H1 (cell line): ENCODE measurements at regions not wholly inside any gene's neighbourhood (a gene's known extent, or its start where the extent isn't known, plus 50 kb on each side); places are given as distances from the start of the nearest gene placed in this dataset.

ENCODE experiments used
- CTCF ChIA-PET: fragments of 300-600 bp; sonication (Branson Sonifier 250); formaldehyde crosslinking; loops from one replicate; lab custom pipeline; 2021; ENCODE audit not compliant: partially characterized antibody; lab: Charles Lee
- POLR2A ChIA-PET: fragments of 300-600 bp; sonication (Branson Sonifier 250); formaldehyde crosslinking; loops from one replicate; lab custom pipeline; 2021; ENCODE audit warnings: inconsistent platforms; ENCODE audit not compliant: partially characterized antibody; lab: Charles Lee
- DNase-seq, 2 experiments: peaks; one replicate each; pipeline versions ENCODE4 v3.0.0 to v3.0.0-alpha.2; 2010 to 2022; ENCODE audit warnings: low spot score in 2 of 2, low read depth in 1 of 2, mixed read lengths in 1 of 2
- FAIRE-seq: peaks from 2 replicates; lab custom pipeline; 2011; peaks lifted over from hg19 to GRCh38; lab: Jason Lieb, UNC
- H2AFZ ChIP-seq: 2 replicates; pipeline ENCODE4 v1.8.1; 2012; ENCODE audit warnings: low read length, inconsistent platforms
- H2AK5ac ChIP-seq: 2 replicates; pipeline ENCODE4 v1.6.1; 2013; ENCODE audit warnings: low read depth, low read length
- H2BK120ac ChIP-seq: replicated peaks from 2 replicates; pipeline ENCODE3; 2013; ENCODE audit warnings: low read depth, low read length, inconsistent platforms
- H2BK12ac ChIP-seq: 2 replicates; pipeline ENCODE4 v1.6.1; 2013; ENCODE audit warnings: low read depth, low read length
- H2BK15ac ChIP-seq: 2 replicates; pipeline ENCODE4 v1.6.1; 2013; ENCODE audit warnings: low read length
- H2BK20ac ChIP-seq: 2 replicates; pipeline ENCODE4 v1.6.1; 2013; ENCODE audit warnings: low read length
- H2BK5ac ChIP-seq: 2 replicates; pipeline ENCODE4 v1.6.1; 2013; ENCODE audit warnings: low read depth, low read length
- H3K14ac ChIP-seq: 2 replicates; pipeline ENCODE4 v1.6.1; 2013; ENCODE audit warnings: inconsistent platforms; ENCODE audit not compliant: insufficient read length
- H3K18ac ChIP-seq: 2 replicates; pipeline ENCODE4 v1.6.1; 2013; ENCODE audit warnings: low read length; ENCODE audit errors: extremely low read depth
- H3K23ac ChIP-seq: 2 replicates; pipeline ENCODE4 v1.6.1; 2013; ENCODE audit warnings: inconsistent platforms; ENCODE audit not compliant: insufficient read length
- H3K23me2 ChIP-seq: 2 replicates; pipeline ENCODE4 v1.6.1; 2013; ENCODE audit warnings: low read depth, low read length
- H3K27ac ChIP-seq: 2 replicates; pipeline ENCODE4 v1.6.1; 2011; ENCODE audit warnings: low read depth, low read length, inconsistent platforms
- H3K27me3 ChIP-seq, 4 experiments: replicated peaks in 1 of 4; 1 replicate in 1 of 4; 2 replicates in 3 of 4; pipeline versions ENCODE4 v1.6.1 to v1.8.1; 2011 to 2013; ENCODE audit warnings: low read length in 3 of 4, mild to moderate bottlenecking in 3 of 4, inconsistent platforms in 2 of 4, mixed read lengths in 2 of 4, moderate library complexity in 1 of 4; ENCODE audit not compliant: control insufficient read depth in 3 of 4, insufficient read depth in 3 of 4; ENCODE audit errors: extremely low read depth in 1 of 4
- H3K36me3 ChIP-seq, 4 experiments: 2 replicates each; pipeline versions ENCODE4 v1.6.1 to v1.8.1; 2011 to 2013; ENCODE audit warnings: mild to moderate bottlenecking in 4 of 4, low read length in 3 of 4, moderate library complexity in 2 of 4, control low read depth in 1 of 4, inconsistent platforms in 1 of 4; ENCODE audit not compliant: insufficient read depth in 4 of 4, control insufficient read depth in 2 of 4
- H3K4ac ChIP-seq: replicated peaks from 2 replicates; pipeline ENCODE3; 2013; ENCODE audit warnings: low read length, low read depth, mixed read lengths, inconsistent platforms; ENCODE audit not compliant: insufficient read length
- H3K4me1 ChIP-seq, 4 experiments: replicated peaks in 1 of 4; 1 replicate in 1 of 4; 2 replicates in 3 of 4; pipeline versions ENCODE4 v1.6.1 to v1.8.1; 2011 to 2013; ENCODE audit warnings: low read length in 3 of 4, inconsistent platforms in 2 of 4, mixed read lengths in 1 of 4; ENCODE audit not compliant: insufficient read depth in 4 of 4, control insufficient read depth in 3 of 4
- H3K4me2 ChIP-seq, 2 experiments: 2 replicates each; pipeline versions ENCODE4 v1.6.1 to v1.8.1; 2011 to 2013; ENCODE audit warnings: low read depth in 2 of 2, low read length in 2 of 2, control low read depth in 1 of 2, inconsistent platforms in 1 of 2, mild to moderate bottlenecking in 1 of 2; ENCODE audit not compliant: insufficient read depth in 1 of 2
- H3K4me3 ChIP-seq, 4 experiments: fragments of 200-600, 300-600 bp in 1 of 4; sonication (generic), shearing (Covaris generic), sonication (Bioruptor Twin) in 1 of 4; 2 replicates each; pipeline versions ENCODE4 v1.5.1 to v1.8.1; 2011 to 2016; ENCODE audit warnings: low read length in 4 of 4, low read depth in 3 of 4, control low read depth in 2 of 4, inconsistent platforms in 2 of 4, mild to moderate bottlenecking in 2 of 4, mixed read lengths in 1 of 4, moderate library complexity in 1 of 4; ENCODE audit not compliant: insufficient read depth in 2 of 4; ENCODE audit errors: extremely low read depth in 1 of 4
- H3K56ac ChIP-seq: replicated peaks from 2 replicates; pipeline ENCODE3; 2013; ENCODE audit warnings: low read depth, mild to moderate bottlenecking, mixed read lengths, low read length, inconsistent platforms; ENCODE audit not compliant: insufficient read length
- H3K79me1 ChIP-seq: 2 replicates; pipeline ENCODE4 v1.6.1; 2013; ENCODE audit warnings: low read depth, low read length, control low read depth
- H3K79me2 ChIP-seq, 2 experiments: 2 replicates each; pipeline versions ENCODE4 v1.6.1 to v1.8.1; 2012 to 2013; ENCODE audit warnings: low read length in 2 of 2, mild to moderate bottlenecking in 2 of 2, inconsistent platforms in 1 of 2; ENCODE audit not compliant: insufficient read depth in 2 of 2, control insufficient read depth in 1 of 2
- H3K9ac ChIP-seq, 4 experiments: replicated peaks in 1 of 4; 1 replicate in 1 of 4; 2 replicates in 3 of 4; pipeline versions ENCODE4 v1.6.1 to v1.8.1; 2011 to 2013; ENCODE audit warnings: low read depth in 3 of 4, low read length in 3 of 4, control low read depth in 2 of 4, mild to moderate bottlenecking in 2 of 4, moderate library complexity in 2 of 4, inconsistent platforms in 1 of 4; ENCODE audit errors: extremely low read depth in 1 of 4
- H3K9me3 ChIP-seq, 2 experiments: 2 replicates each; pipeline versions ENCODE4 v1.6.1 to v1.8.1; 2012 to 2013; ENCODE audit warnings: mild to moderate bottlenecking in 2 of 2, moderate library complexity in 2 of 2, control low read depth in 1 of 2, inconsistent platforms in 1 of 2, low read depth in 1 of 2, low read length in 1 of 2, mixed read lengths in 1 of 2; ENCODE audit not compliant: insufficient read depth in 2 of 2
- H4K20me1 ChIP-seq, 2 experiments: replicated peaks in 1 of 2; 2 replicates each; pipeline versions ENCODE3 to v1.8.1; 2011 to 2013; ENCODE audit warnings: inconsistent platforms in 2 of 2, low read length in 2 of 2, mild to moderate bottlenecking in 1 of 2; ENCODE audit not compliant: insufficient read depth in 2 of 2, control insufficient read depth in 1 of 2
- H4K5ac ChIP-seq: 2 replicates; pipeline ENCODE4 v1.6.1; 2013; ENCODE audit warnings: low read length, low read depth, mixed read lengths, inconsistent platforms; ENCODE audit not compliant: insufficient read length
- H4K8ac ChIP-seq: 2 replicates; pipeline ENCODE4 v1.8.0; 2013; ENCODE audit warnings: mild to moderate bottlenecking, moderate library complexity, low read length, inconsistent platforms; ENCODE audit not compliant: insufficient read depth; ENCODE audit errors: extremely low read depth
- H4K91ac ChIP-seq: replicated peaks from 2 replicates; pipeline ENCODE3; 2013; ENCODE audit warnings: low read length, mixed read lengths, inconsistent platforms; ENCODE audit not compliant: insufficient read length
- NRF1 ChIP-seq: IDR thresholded peaks from 2 replicates; pipeline ENCODE4 v1.6.1; 2011; ENCODE audit warnings: mild to moderate bottlenecking, low read depth, low read length, improper control_type of control experiment
- RAD21 ChIP-seq, 2 experiments: IDR thresholded peaks in 1 of 2; conservative IDR thresholded peaks in 1 of 2; 2 replicates each; pipeline ENCODE4 v1.6.1; 2011; ENCODE audit warnings: low read depth in 2 of 2, low read length in 2 of 2, improper control_type of control experiment in 1 of 2, inconsistent platforms in 1 of 2, mild to moderate bottlenecking in 1 of 2, moderate library complexity in 1 of 2
- TBP ChIP-seq: IDR thresholded peaks from 2 replicates; pipeline ENCODE4 v1.6.1; 2011; ENCODE audit warnings: low read depth, low read length, improper control_type of control experiment
- TF ChIP-seq, protein P1 (sequence below): IDR thresholded peaks from 2 replicates; pipeline ENCODE4 v1.6.1; 2012; ENCODE audit warnings: inconsistent platforms

- no peak overlapping the region for H3K4me2 ChIP-seq
- TF ChIP-seq RAD21 (IDR thresholded peaks at IDR 0.05 in 1 of 2, conservative IDR thresholded peaks at IDR 0.05 in 1 of 2; ENCODE audit: low read depth in 2 of 2, low read length in 2 of 2) (no peak), NRF1 (no peak), TBP (no peak)
- TF ChIP-seq, protein P1, sequence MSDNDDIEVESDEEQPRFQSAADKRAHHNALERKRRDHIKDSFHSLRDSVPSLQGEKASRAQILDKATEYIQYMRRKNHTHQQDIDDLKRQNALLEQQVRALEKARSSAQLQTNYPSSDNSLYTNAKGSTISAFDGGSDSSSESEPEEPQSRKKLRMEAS: no peak
Measured at GRCh38 chr14:86714575-86714974, 1184.6 kb downstream of the FLRT2 start.

More at GRCh38 chr14:86714575-86714974, 1184.6 kb downstream of the FLRT2 start:
- ChIA-PET CTCF (interaction anchor here (1.7 kb wide), 1 partner anchor 26 kb away, joined by 4 read pairs; no protein-coding TSS in a partner anchor), POLR2A (no interaction called here)
- DNase-seq (no peak), FAIRE-seq (no peak)
- Histone ChIP-seq H4K5ac (no peak overlapping the region), H3K18ac (no peak overlapping the region), H2AK5ac (no peak overlapping the region), H3K27ac (no peak overlapping the region), H4K8ac (no peak overlapping the region), H2AFZ (no peak overlapping the region), H2BK120ac (no peak overlapping the region), H3K23ac (no peak overlapping the region), H3K23me2 (no peaks in the 10 kb centered on the region), H2BK5ac (no peak overlapping the region), H4K91ac (no peak overlapping the region), H3K79me2 (no peaks in the 10 kb centered on the region), H3K36me3 (no peaks in the 10 kb centered on the region), H2BK12ac (no peak overlapping the region), H3K9ac (0 out of 7 replicates have a peak overlapping the region, but pooled peaks of 1 of the 4 experiments have one; percentile 9), H3K56ac (no peak overlapping the region), H3K14ac (no peak overlapping the region), H3K4ac (no peak overlapping the region), H2BK15ac (no peak overlapping the region), H2BK20ac (no peak overlapping the region), H3K27me3 (no peaks in the 10 kb centered on the region), H3K79me1 (no peaks in the 10 kb centered on the region), H3K4me3 (no peak overlapping the region), H3K9me3 (no peaks in the 10 kb centered on the region), H3K4me1 (no peaks in the 10 kb centered on the region), H4K20me1 (no peaks in the 10 kb centered on the region)
